WTC11 (cell line): ENCODE measurements at regions not wholly inside any gene's neighbourhood (a gene's known extent, or its start where the extent isn't known, plus 50 kb on each side); places are given as distances from the start of the nearest gene placed in this dataset.

Source experiments
- ATAC-seq: fragments of 200-7000 bp; cut with Tn5 transposase; 2 replicates; pipeline ENCODE4 v1.10.0; 2021; ENCODE audit warnings: mild to moderate bottlenecking, moderate library complexity
- CTCF ChIA-PET: fragments of 300-600 bp; sonication (Branson Sonifier 250); formaldehyde crosslinking; loops from one replicate; lab custom pipeline; 2021; ENCODE audit warnings: antibody characterized with exemption; lab: Charles Lee
- POLR2A ChIA-PET: fragments of 350-600 bp; sonication (Branson Sonifier 250); formaldehyde crosslinking; loops from one replicate; lab custom pipeline; 2021; ENCODE audit warnings: antibody characterized with exemption; lab: Charles Lee
- DNase-seq: peaks from one replicate; pipeline ENCODE4 v3.0.0; 2021; ENCODE audit warnings: low spot score
- H3K27ac Mint-ChIP-seq: 2 replicates; pipeline ENCODE4 v1.8.0; 2021; ENCODE audit warnings: mixed read lengths
- H3K27me3 Mint-ChIP-seq: 2 replicates; pipeline ENCODE4 v1.8.0; 2021; ENCODE audit warnings: low read depth, mild to moderate bottlenecking, moderate library complexity, mixed read lengths
- H3K36me3 Mint-ChIP-seq: 2 replicates; pipeline ENCODE4 v1.8.0; 2021; ENCODE audit warnings: mixed read lengths
- H3K4me1 Mint-ChIP-seq: 2 replicates; pipeline ENCODE4 v1.8.0; 2022; ENCODE audit warnings: mixed read lengths
- H3K4me3 Mint-ChIP-seq: 2 replicates; pipeline ENCODE4 v1.8.0; 2021; ENCODE audit warnings: mild to moderate bottlenecking, moderate library complexity, mixed read lengths
- H3K9me3 Mint-ChIP-seq: 2 replicates; pipeline ENCODE4 v1.8.0; 2021; ENCODE audit warnings: mixed read lengths
- ATF2 ChIP-seq: sonication (generic); formaldehyde crosslinking; IDR thresholded peaks from 2 replicates; pipeline ENCODE4 v1.8.1; 2022; ENCODE audit warnings: low read depth, missing genetic modification reagents, borderline replicate concordance
- ERG ChIP-seq: fragments of 250-450 bp; sonication (Bioruptor Pico); IDR thresholded peaks from 2 replicates; pipeline ENCODE4 v1.8.0; 2021; ENCODE audit warnings: mild to moderate bottlenecking
- IRF2 ChIP-seq: sonication (generic); formaldehyde crosslinking; IDR thresholded peaks from 2 replicates; pipeline ENCODE4 v1.8.0; 2022; ENCODE audit warnings: low read depth, missing genetic modification reagents, borderline replicate concordance
- NR2C2 ChIP-seq: sonication (generic); formaldehyde crosslinking; IDR thresholded peaks from 2 replicates; pipeline ENCODE4 v1.8.0; 2022; ENCODE audit warnings: mild to moderate bottlenecking, missing genetic modification reagents
- PRDM15 ChIP-seq: sonication (generic); formaldehyde crosslinking; IDR thresholded peaks from 2 replicates; pipeline ENCODE4 v1.8.0; 2022; ENCODE audit warnings: missing genetic modification reagents
- RORB ChIP-seq: fragments of 250-450 bp; sonication (Bioruptor Pico); IDR thresholded peaks from 2 replicates; pipeline ENCODE4 v1.9.0; 2021; ENCODE audit warnings: mild to moderate bottlenecking
- SMAD3 ChIP-seq: sonication (generic); formaldehyde crosslinking; IDR thresholded peaks from 2 replicates; pipeline ENCODE4 v1.8.0; 2022; ENCODE audit warnings: missing genetic modification reagents, mild to moderate bottlenecking, borderline replicate concordance
- SMAD4 ChIP-seq: sonication (generic); formaldehyde crosslinking; IDR thresholded peaks from 2 replicates; pipeline ENCODE4 v1.8.0; 2022; ENCODE audit warnings: mild to moderate bottlenecking, missing genetic modification reagents
- TCF7 ChIP-seq: sonication (generic); formaldehyde crosslinking; IDR thresholded peaks from 2 replicates; pipeline ENCODE4 v1.8.0; 2022; ENCODE audit warnings: mild to moderate bottlenecking, low read depth, missing genetic modification reagents, moderate library complexity
- TEAD1 ChIP-seq: sonication (generic); formaldehyde crosslinking; IDR thresholded peaks from 2 replicates; pipeline ENCODE4 v1.8.0; 2022; ENCODE audit warnings: mild to moderate bottlenecking, missing genetic modification reagents
- ZNF396 ChIP-seq: fragments of 250-450 bp; sonication (Bioruptor Pico); IDR thresholded peaks from 2 replicates; pipeline ENCODE4 v1.8.0; 2021; ENCODE audit warnings: mild to moderate bottlenecking, moderate library complexity, borderline replicate concordance
- TF ChIP-seq, protein P1 (sequence below): sonication (generic); formaldehyde crosslinking; IDR thresholded peaks from 2 replicates; pipeline ENCODE4 v1.8.1; 2023; ENCODE audit warnings: mild to moderate bottlenecking, missing genetic modification reagents
- TF ChIP-seq, protein P2 (sequence below): sonication (generic); formaldehyde crosslinking; conservative IDR thresholded peaks from 2 replicates; pipeline ENCODE4 v1.8.1; 2023; ENCODE audit warnings: mild to moderate bottlenecking, low read depth, missing genetic modification reagents, moderate library complexity
- TF ChIP-seq, protein P3 (sequence below): sonication (generic); formaldehyde crosslinking; IDR thresholded peaks from 2 replicates; pipeline ENCODE4 v1.8.1; 2023; ENCODE audit warnings: mild to moderate bottlenecking, missing genetic modification reagents, moderate library complexity

DNA sequence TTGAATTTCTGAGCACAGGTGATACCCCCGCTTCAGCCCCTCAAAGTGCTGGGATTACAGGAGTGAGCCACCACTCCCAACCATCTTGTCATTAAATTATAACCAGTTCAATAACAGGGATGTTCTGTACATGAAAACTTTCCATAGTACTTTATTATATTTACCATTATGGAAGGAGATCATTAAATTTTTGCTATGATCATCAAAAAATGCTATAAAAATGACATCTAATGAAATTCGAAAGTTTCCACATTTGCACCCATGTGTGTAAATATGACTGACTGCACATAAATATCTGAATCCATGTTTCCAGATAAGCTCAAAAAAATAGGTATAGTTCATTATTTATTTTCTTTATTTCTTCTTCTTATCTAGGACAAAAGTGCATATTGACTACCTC lies 182.6 kb downstream of the FBXO8 start (continued):
- TF ChIP-seq, protein P1, sequence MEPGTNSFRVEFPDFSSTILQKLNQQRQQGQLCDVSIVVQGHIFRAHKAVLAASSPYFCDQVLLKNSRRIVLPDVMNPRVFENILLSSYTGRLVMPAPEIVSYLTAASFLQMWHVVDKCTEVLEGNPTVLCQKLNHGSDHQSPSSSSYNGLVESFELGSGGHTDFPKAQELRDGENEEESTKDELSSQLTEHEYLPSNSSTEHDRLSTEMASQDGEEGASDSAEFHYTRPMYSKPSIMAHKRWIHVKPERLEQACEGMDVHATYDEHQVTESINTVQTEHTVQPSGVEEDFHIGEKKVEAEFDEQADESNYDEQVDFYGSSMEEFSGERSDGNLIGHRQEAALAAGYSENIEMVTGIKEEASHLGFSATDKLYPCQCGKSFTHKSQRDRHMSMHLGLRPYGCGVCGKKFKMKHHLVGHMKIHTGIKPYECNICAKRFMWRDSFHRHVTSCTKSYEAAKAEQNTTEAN = no peak
- no peak for TF ChIP-seq NR2C2 (CRISPR knock-in tag)
- no peak for TF ChIP-seq ZNF396 (CRISPR knock-in tag)
- TF ChIP-seq, protein P2, sequence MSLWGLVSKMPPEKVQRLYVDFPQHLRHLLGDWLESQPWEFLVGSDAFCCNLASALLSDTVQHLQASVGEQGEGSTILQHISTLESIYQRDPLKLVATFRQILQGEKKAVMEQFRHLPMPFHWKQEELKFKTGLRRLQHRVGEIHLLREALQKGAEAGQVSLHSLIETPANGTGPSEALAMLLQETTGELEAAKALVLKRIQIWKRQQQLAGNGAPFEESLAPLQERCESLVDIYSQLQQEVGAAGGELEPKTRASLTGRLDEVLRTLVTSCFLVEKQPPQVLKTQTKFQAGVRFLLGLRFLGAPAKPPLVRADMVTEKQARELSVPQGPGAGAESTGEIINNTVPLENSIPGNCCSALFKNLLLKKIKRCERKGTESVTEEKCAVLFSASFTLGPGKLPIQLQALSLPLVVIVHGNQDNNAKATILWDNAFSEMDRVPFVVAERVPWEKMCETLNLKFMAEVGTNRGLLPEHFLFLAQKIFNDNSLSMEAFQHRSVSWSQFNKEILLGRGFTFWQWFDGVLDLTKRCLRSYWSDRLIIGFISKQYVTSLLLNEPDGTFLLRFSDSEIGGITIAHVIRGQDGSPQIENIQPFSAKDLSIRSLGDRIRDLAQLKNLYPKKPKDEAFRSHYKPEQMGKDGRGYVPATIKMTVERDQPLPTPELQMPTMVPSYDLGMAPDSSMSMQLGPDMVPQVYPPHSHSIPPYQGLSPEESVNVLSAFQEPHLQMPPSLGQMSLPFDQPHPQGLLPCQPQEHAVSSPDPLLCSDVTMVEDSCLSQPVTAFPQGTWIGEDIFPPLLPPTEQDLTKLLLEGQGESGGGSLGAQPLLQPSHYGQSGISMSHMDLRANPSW (CRISPR knock-in tag) = no peak
- no peak for TF ChIP-seq RORB
- no peak for TF ChIP-seq TEAD1 (CRISPR knock-in tag)
- TF ChIP-seq, protein P3, sequence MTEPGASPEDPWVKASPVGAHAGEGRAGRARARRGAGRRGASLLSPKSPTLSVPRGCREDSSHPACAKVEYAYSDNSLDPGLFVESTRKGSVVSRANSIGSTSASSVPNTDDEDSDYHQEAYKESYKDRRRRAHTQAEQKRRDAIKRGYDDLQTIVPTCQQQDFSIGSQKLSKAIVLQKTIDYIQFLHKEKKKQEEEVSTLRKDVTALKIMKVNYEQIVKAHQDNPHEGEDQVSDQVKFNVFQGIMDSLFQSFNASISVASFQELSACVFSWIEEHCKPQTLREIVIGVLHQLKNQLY (CRISPR knock-in tag) = no peak
- TF ChIP-seq SMAD4 (CRISPR knock-in tag) = no peak
- TF ChIP-seq, all 79 proteins: peak for 0

DNA sequence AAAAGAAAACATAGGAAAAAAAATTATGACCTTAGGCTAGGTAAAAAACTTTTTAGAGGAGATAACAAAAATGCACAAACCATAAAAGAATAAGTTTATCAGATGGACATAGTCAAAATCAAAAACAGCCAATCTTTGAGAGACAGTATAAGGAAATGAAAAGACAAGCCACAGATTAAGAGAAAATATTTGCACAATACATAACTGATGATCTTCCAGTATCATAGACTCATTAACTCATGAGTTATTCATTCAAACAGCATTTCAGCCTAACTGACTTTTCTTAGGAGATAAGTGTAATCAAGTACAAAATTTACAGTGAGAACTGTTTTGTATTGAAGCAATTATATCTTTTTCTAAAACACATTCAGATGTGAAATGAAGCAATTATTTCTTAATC lies 183.8 kb downstream of the FBXO8 start:
- Mint-ChIP-seq H3K4me1 (no peaks in the 10 kb centered on the region), H3K4me3 (no peak overlapping the region), H3K27me3 (no peaks in the 10 kb centered on the region), H3K27ac (no peak overlapping the region), H3K36me3 (no peaks in the 10 kb centered on the region), H3K9me3 (no peaks in the 10 kb centered on the region)
- CTCF ChIA-PET = no interaction called here
- DNase-seq (no peak), ATAC-seq (no peak)
- TF ChIP-seq PRDM15 (no peak), ERG (CRISPR knock-in tag) (no peak), SMAD3 (CRISPR knock-in tag) (no peak), IRF2 (CRISPR knock-in tag) (no peak), ATF2 (CRISPR knock-in tag) (no peak), TCF7 (no peak)
- POLR2A ChIA-PET = no interaction called here
